ENCODE measurements at regions not wholly inside any gene's neighbourhood (a gene's known extent, or its start where the extent isn't known, plus 50 kb on each side); places are given as distances from the start of the nearest gene placed in this dataset.

GRCh38 chr9:108014353-108014752 lies 524.8 kb upstream of the KLF4 start:
- Histone ChIP-seq H3K4me1 (ENCODE audit: insufficient read depth, insufficient read length) (peaks cover 4% of the 10 kb centered on the region), H3K9ac (ENCODE audit: insufficient read length, low read depth) (no peak overlapping the region), H3K4me3 (ENCODE audit: insufficient read length, low read depth) (no peak overlapping the region), H3K36me3 (ENCODE audit: insufficient read depth, insufficient read length, low read length) (no peaks in the 10 kb centered on the region), H3K27me3 (ENCODE audit: insufficient read depth, insufficient read length) (no peaks in the 10 kb centered on the region), H3K9me3 (ENCODE audit: insufficient read depth, low read length) (no peaks in the 10 kb centered on the region; the same call in 1 of the 2 replicates)
- TF ChIP-seq YY1 (IDR thresholded peaks at IDR 0.05; ENCODE audit: insufficient read depth, insufficient read length) (no peak), ZNF274 (IDR thresholded peaks at IDR 0.05; ENCODE audit: low read depth, low read length) (no peak), SUZ12 (IDR thresholded peaks at IDR 0.05; ENCODE audit: extremely low read depth, insufficient read depth, insufficient read length) (no peak)
- DNase-seq (ENCODE audit: low read depth, low spot score) = no peak

GRCh38 chr9:108012886-108013665 lies 523.5 kb upstream of the KLF4 start:
- H3K4me3 ChIP-seq (ENCODE audit: insufficient read length, low read depth) = no peak overlapping the region
- no peaks in the 10 kb centered on the region for H3K9me3 ChIP-seq (ENCODE audit: insufficient read depth, low read length)
- no peaks in the 10 kb centered on the region for H3K36me3 ChIP-seq (ENCODE audit: insufficient read depth, insufficient read length, low read length)
- no peak for TF ChIP-seq YY1 (IDR thresholded peaks at IDR 0.05; ENCODE audit: insufficient read depth, insufficient read length)
- no peak for TF ChIP-seq SUZ12 (IDR thresholded peaks at IDR 0.05; ENCODE audit: extremely low read depth, insufficient read depth, insufficient read length)
- TF ChIP-seq ZNF274 (IDR thresholded peaks at IDR 0.05; ENCODE audit: low read depth, low read length) = no peak
- no peak for DNase-seq (ENCODE audit: low read depth, low spot score)
- H3K27me3 ChIP-seq (ENCODE audit: insufficient read depth, insufficient read length) = no peaks in the 10 kb centered on the region
- no peak overlapping the region for H3K9ac ChIP-seq (ENCODE audit: insufficient read length, low read depth)
- peaks cover 4% of the 10 kb centered on the region for H3K4me1 ChIP-seq (ENCODE audit: insufficient read depth, insufficient read length)

DNA sequence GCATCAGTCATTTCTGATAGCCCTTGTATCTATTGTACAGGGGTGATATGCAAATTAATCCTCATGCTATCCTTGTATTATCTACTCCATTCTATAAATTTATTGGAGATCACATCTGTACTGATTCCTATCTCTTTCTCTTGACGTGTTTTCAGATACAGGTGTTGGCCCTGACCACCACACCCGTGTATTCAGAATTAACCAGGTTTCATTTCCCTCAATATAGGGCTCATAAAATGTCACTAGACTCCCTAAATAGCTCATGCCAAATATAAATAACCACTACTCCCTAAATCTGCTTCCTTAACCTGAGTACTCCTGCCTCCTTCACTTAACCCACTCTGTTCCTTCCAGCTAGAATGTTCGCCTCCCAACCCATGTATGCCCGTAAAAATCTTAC lies 522.8 kb upstream of the KLF4 start:
- H3K4me3 ChIP-seq (ENCODE audit: insufficient read length, low read depth) = no peak overlapping the region
- no peaks in the 10 kb centered on the region for H3K27me3 ChIP-seq (ENCODE audit: insufficient read depth, insufficient read length)
- TF ChIP-seq YY1 (IDR thresholded peaks at IDR 0.05; ENCODE audit: insufficient read depth, insufficient read length) (no peak), ZNF274 (IDR thresholded peaks at IDR 0.05; ENCODE audit: low read depth, low read length) (no peak), SUZ12 (IDR thresholded peaks at IDR 0.05; ENCODE audit: extremely low read depth, insufficient read depth, insufficient read length) (no peak)
- no peaks in the 10 kb centered on the region for H3K36me3 ChIP-seq (ENCODE audit: insufficient read depth, insufficient read length, low read length)
- no peak for DNase-seq (ENCODE audit: low read depth, low spot score)
- peaks cover 4% of the 10 kb centered on the region for H3K4me1 ChIP-seq (ENCODE audit: insufficient read depth, insufficient read length)
- no peak overlapping the region for H3K9ac ChIP-seq (ENCODE audit: insufficient read length, low read depth)
- no peaks in the 10 kb centered on the region for H3K9me3 ChIP-seq (ENCODE audit: insufficient read depth, low read length)

- Histone ChIP-seq H3K36me3 (ENCODE audit: insufficient read depth, insufficient read length, low read length) (no peaks in the 10 kb centered on the region), H3K4me3 (ENCODE audit: insufficient read length, low read depth) (no peak overlapping the region), H3K4me1 (ENCODE audit: insufficient read depth, insufficient read length) (no peaks in the 10 kb centered on the region), H3K27me3 (ENCODE audit: insufficient read depth, insufficient read length) (no peaks in the 10 kb centered on the region), H3K9me3 (ENCODE audit: insufficient read depth, low read length) (no peaks in the 10 kb centered on the region), H3K9ac (ENCODE audit: insufficient read length, low read depth) (no peak overlapping the region)
- DNase-seq (ENCODE audit: low read depth, low spot score) = no peak
- TF ChIP-seq SUZ12 (IDR thresholded peaks at IDR 0.05; ENCODE audit: extremely low read depth, insufficient read depth, insufficient read length) (no peak), YY1 (IDR thresholded peaks at IDR 0.05; ENCODE audit: insufficient read depth, insufficient read length) (no peak), ZNF274 (IDR thresholded peaks at IDR 0.05; ENCODE audit: low read depth, low read length) (no peak)
These were observed 514.0 kb upstream of the KLF4 start for GRCh38 chr9:108003526-108003925.

- TF ChIP-seq ZNF274 (IDR thresholded peaks at IDR 0.05; ENCODE audit: low read depth, low read length) (no peak), SUZ12 (IDR thresholded peaks at IDR 0.05; ENCODE audit: extremely low read depth, insufficient read depth, insufficient read length) (no peak)
These were observed 512.9 kb upstream of the KLF4 start for GRCh38 chr9:108002371-108002956.

DNA sequence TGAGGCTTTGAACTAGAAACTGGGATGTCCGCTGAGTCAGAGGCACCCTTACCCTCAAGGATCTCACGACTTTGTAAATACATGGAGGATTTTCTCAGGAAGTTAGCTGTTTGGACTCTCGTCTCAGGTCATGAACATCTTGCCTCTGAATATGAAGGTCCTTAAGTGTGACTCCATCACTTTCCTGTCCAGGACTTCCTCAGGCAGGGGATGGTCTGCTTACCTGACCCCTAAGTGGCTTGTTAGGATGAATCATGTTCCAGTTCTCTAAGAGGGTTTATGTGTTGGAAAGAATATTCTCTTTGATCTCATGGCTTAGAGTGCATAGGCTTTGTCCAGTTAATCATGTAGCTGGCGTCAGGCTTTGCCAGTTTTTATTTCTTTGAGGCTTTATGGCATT lies 511.7 kb upstream of the KLF4 start:
- Histone ChIP-seq H3K9me3 (ENCODE audit: insufficient read depth, low read length) (no peaks in the 10 kb centered on the region), H3K9ac (ENCODE audit: insufficient read length, low read depth) (no peak overlapping the region), H3K36me3 (ENCODE audit: insufficient read depth, insufficient read length, low read length) (no peaks in the 10 kb centered on the region), H3K27me3 (ENCODE audit: insufficient read depth, insufficient read length) (no peaks in the 10 kb centered on the region), H3K4me1 (ENCODE audit: insufficient read depth, insufficient read length) (peaks cover 3% of the 10 kb centered on the region), H3K4me3 (ENCODE audit: insufficient read length, low read depth) (no peak overlapping the region)
- TF ChIP-seq ZNF274 (IDR thresholded peaks at IDR 0.05; ENCODE audit: low read depth, low read length) (no peak), SUZ12 (IDR thresholded peaks at IDR 0.05; ENCODE audit: extremely low read depth, insufficient read depth, insufficient read length) (no peak), YY1 (IDR thresholded peaks at IDR 0.05; ENCODE audit: insufficient read depth, insufficient read length) (no peak)
- DNase-seq (ENCODE audit: low read depth, low spot score) = no peak

More at GRCh38 chr9:108002371-108002956, 512.9 kb upstream of the KLF4 start:
- no peaks in the 10 kb centered on the region for H3K36me3 ChIP-seq (ENCODE audit: insufficient read depth, insufficient read length, low read length)
- peaks cover 3% of the 10 kb centered on the region for H3K4me1 ChIP-seq (ENCODE audit: insufficient read depth, insufficient read length)
- H3K4me3 ChIP-seq (ENCODE audit: insufficient read length, low read depth) = no peak overlapping the region
- no peaks in the 10 kb centered on the region for H3K27me3 ChIP-seq (ENCODE audit: insufficient read depth, insufficient read length)
- no peak for DNase-seq (ENCODE audit: low read depth, low spot score)
- H3K9me3 ChIP-seq (ENCODE audit: insufficient read depth, low read length) = no peaks in the 10 kb centered on the region
- H3K9ac ChIP-seq (ENCODE audit: insufficient read length, low read depth) = no peak overlapping the region

DNA sequence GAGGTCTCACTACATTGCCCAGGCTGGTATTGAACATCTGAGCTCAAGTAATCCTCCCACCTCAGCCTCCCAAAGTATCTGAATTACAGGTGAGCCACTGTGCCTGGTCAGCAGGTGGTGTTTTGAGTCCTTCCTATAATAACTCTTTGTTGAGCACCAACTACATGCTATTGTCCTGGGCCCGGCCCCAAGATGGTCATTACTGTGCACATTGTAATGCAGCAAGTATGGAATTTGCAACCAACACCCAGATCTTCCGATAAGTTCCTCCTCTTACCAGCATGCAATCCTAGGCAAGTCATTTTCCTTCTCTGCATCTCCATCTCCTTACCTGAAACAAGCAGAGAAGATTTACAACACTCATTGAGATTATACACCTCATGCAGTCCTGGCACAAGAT lies 510.3 kb upstream of the KLF4 start:
- TF ChIP-seq SUZ12 (IDR thresholded peaks at IDR 0.05; ENCODE audit: extremely low read depth, insufficient read depth, insufficient read length) (no peak), ZNF274 (IDR thresholded peaks at IDR 0.05; ENCODE audit: low read depth, low read length) (no peak), YY1 (IDR thresholded peaks at IDR 0.05; ENCODE audit: insufficient read depth, insufficient read length) (no peak)
- Histone ChIP-seq H3K9ac (ENCODE audit: insufficient read length, low read depth) (no peak overlapping the region), H3K36me3 (ENCODE audit: insufficient read depth, insufficient read length, low read length) (no peaks in the 10 kb centered on the region), H3K9me3 (ENCODE audit: insufficient read depth, low read length) (no peaks in the 10 kb centered on the region), H3K4me1 (ENCODE audit: insufficient read depth, insufficient read length) (peaks cover 3% of the 10 kb centered on the region), H3K27me3 (ENCODE audit: insufficient read depth, insufficient read length) (no peaks in the 10 kb centered on the region), H3K4me3 (ENCODE audit: insufficient read length, low read depth) (no peak overlapping the region)
- no peak for DNase-seq (ENCODE audit: low read depth, low spot score)

Measured in NT2/D1 (cell line).